ENCODE measurements at regions not wholly inside any gene's neighbourhood (a gene's known extent, or its start where the extent isn't known, plus 50 kb on each side); places are given as distances from the start of the nearest gene placed in this dataset.

DNA sequence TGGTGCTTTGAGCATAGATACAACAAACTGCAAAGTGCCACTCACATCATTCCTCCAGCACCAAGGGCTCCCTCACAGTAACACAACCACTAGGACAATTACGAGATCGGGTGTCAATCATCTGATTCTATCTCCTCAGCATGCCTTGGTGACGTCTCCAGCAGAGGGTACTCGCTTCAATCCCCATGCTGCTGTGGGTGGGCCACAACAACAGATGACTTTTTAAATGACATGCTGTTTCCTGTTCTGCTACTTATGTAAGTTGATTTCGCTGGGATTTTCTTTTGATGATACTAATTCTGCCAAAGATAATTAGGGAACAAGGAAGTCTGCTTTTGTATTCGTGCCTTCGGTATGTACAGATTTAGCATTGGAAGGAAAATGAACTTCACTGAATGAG lies 1113.0 kb downstream of the BCL11A start:
- Histone ChIP-seq H3K4me1 (ENCODE audit: control insufficient read depth, insufficient read depth, low read length) (no peaks in the 10 kb centered on the region), H3K36me3 (ENCODE audit: insufficient read depth, low read length) (no peaks in the 10 kb centered on the region), H3K27me3 (ENCODE audit: control insufficient read depth, insufficient read depth, low read length) (no peaks in the 10 kb centered on the region), H3K9me3 (replicated peaks; ENCODE audit: low read length) (peaks cover 2% of the 10 kb centered on the region), H3K4me2 (ENCODE audit: low read length) (no peak overlapping the region), H3K4me3 (ENCODE audit: low read length) (no peak overlapping the region), H3K9ac (ENCODE audit: low read depth, low read length) (no peak overlapping the region)

GRCh38 chr2:59435635-59436034 lies 1117.8 kb downstream of the BCL11A start:
- Histone ChIP-seq H3K4me1 (ENCODE audit: control insufficient read depth, insufficient read depth, low read length) (no peaks in the 10 kb centered on the region), H3K4me2 (ENCODE audit: low read length) (no peak overlapping the region), H3K27me3 (ENCODE audit: control insufficient read depth, insufficient read depth, low read length) (no peaks in the 10 kb centered on the region), H3K9ac (ENCODE audit: low read depth, low read length) (no peak overlapping the region), H3K36me3 (ENCODE audit: insufficient read depth, low read length) (no peaks in the 10 kb centered on the region), H3K4me3 (ENCODE audit: low read length) (no peak overlapping the region), H3K9me3 (replicated peaks; ENCODE audit: low read length) (no peaks in the 10 kb centered on the region)

- Histone ChIP-seq H3K36me3 (ENCODE audit: insufficient read depth, low read length) (no peaks in the 10 kb centered on the region), H3K9ac (ENCODE audit: low read depth, low read length) (no peak overlapping the region), H3K4me1 (ENCODE audit: control insufficient read depth, insufficient read depth, low read length) (no peaks in the 10 kb centered on the region), H3K27me3 (ENCODE audit: control insufficient read depth, insufficient read depth, low read length) (no peaks in the 10 kb centered on the region), H3K4me2 (ENCODE audit: low read length) (no peak overlapping the region), H3K4me3 (ENCODE audit: low read length) (no peak overlapping the region), H3K9me3 (replicated peaks; ENCODE audit: low read length) (peaks cover 3% of the 10 kb centered on the region)
Observed at GRCh38 chr2:59428940-59429339, 1124.5 kb downstream of the BCL11A start.

DNA sequence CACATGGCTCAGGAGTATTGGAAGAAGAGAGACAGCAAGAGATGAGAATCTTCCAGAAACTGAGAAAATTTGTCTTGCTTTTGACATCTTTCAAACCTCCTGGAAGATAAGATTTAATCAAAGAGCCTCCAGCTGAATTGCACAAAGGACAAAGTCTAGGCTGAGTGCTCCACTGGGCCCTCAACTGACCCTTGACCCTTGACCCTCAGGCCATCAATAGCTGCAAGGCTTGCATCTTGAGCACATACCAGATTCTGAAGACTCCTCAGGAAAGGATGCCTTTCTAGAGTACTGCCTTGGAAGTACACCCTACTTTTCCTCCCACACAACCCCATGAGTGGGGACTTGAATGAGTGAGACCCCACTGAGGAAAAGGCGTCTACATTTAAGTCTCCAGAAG lies 1125.5 kb downstream of the BCL11A start:
- Histone ChIP-seq H3K9me3 (replicated peaks; ENCODE audit: low read length) (peaks cover 3% of the 10 kb centered on the region), H3K27me3 (ENCODE audit: control insufficient read depth, insufficient read depth, low read length) (no peaks in the 10 kb centered on the region), H3K9ac (ENCODE audit: low read depth, low read length) (no peak overlapping the region), H3K36me3 (ENCODE audit: insufficient read depth, low read length) (no peaks in the 10 kb centered on the region), H3K4me2 (ENCODE audit: low read length) (no peak overlapping the region), H3K4me1 (ENCODE audit: control insufficient read depth, insufficient read depth, low read length) (no peaks in the 10 kb centered on the region), H3K4me3 (ENCODE audit: low read length) (no peak overlapping the region)

DNA sequence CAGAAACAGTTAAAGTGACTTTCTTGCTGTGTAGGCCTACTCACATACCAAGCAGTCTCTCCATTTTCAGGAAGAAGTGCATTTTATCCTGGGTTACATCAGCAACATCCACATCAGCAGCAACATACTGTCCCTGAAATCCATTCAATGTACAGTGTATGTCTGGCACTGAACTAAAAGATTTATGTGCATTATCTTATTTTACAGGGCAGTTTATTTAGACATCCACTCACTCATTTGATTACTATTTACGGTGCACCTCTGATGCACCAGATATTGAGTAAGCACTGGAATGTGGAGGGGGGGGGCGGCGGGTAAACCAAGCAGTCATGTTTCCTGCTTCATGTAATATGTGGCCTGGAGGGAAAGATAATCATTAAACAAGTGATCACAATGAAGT lies 1128.2 kb downstream of the BCL11A start:
- Histone ChIP-seq H3K4me1 (ENCODE audit: control insufficient read depth, insufficient read depth, low read length) (no peaks in the 10 kb centered on the region), H3K4me2 (ENCODE audit: low read length) (no peak overlapping the region), H3K27me3 (ENCODE audit: control insufficient read depth, insufficient read depth, low read length) (no peaks in the 10 kb centered on the region), H3K36me3 (ENCODE audit: insufficient read depth, low read length) (no peaks in the 10 kb centered on the region), H3K9ac (ENCODE audit: low read depth, low read length) (no peak overlapping the region), H3K9me3 (replicated peaks; ENCODE audit: low read length) (peaks cover 4% of the 10 kb centered on the region), H3K4me3 (ENCODE audit: low read length) (no peak overlapping the region)

- peaks cover 5% of the 10 kb centered on the region for H3K9me3 ChIP-seq (replicated peaks; ENCODE audit: low read length)
- no peak overlapping the region for H3K9ac ChIP-seq (ENCODE audit: low read depth, low read length)
- H3K27me3 ChIP-seq (ENCODE audit: control insufficient read depth, insufficient read depth, low read length): no peaks in the 10 kb centered on the region
- no peaks in the 10 kb centered on the region for H3K4me1 ChIP-seq (ENCODE audit: control insufficient read depth, insufficient read depth, low read length)
- H3K4me2 ChIP-seq (ENCODE audit: low read length): no peak overlapping the region
- H3K36me3 ChIP-seq (ENCODE audit: insufficient read depth, low read length): no peaks in the 10 kb centered on the region
- H3K4me3 ChIP-seq (ENCODE audit: low read length): no peak overlapping the region
Observed at GRCh38 chr2:59413751-59414570, 1139.5 kb downstream of the BCL11A start.

DNA sequence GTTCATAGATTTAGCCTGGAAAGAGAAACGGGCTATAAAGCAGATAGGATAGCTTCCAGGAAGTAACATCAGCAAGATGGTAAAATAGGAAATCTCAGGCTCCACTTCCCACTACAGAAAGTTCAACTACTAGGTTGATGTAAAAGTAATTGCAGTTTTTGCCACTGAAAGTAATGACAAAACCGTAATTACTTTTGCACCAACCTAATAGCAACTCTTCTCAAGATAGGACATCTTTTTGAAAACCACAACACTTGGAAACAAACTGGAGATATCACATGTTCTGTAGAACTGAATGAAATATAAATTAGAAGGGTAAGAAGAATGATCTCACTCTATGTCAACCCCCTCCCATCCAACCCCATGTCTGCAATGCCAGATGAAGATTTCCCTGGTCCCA lies 1154.3 kb downstream of the BCL11A start:
- Histone ChIP-seq H3K9ac (ENCODE audit: low read depth, low read length) (no peak overlapping the region), H3K4me2 (ENCODE audit: low read length) (no peak overlapping the region), H3K27me3 (ENCODE audit: control insufficient read depth, insufficient read depth, low read length) (no peaks in the 10 kb centered on the region), H3K9me3 (replicated peaks; ENCODE audit: low read length) (no peaks in the 10 kb centered on the region), H3K4me1 (ENCODE audit: control insufficient read depth, insufficient read depth, low read length) (no peaks in the 10 kb centered on the region), H3K36me3 (ENCODE audit: insufficient read depth, low read length) (no peaks in the 10 kb centered on the region), H3K4me3 (ENCODE audit: low read length) (no peak overlapping the region)

- no peak overlapping the region for H3K4me2 ChIP-seq (ENCODE audit: low read length)
- no peaks in the 10 kb centered on the region for H3K4me1 ChIP-seq (ENCODE audit: control insufficient read depth, insufficient read depth, low read length)
- no peak overlapping the region for H3K4me3 ChIP-seq (ENCODE audit: low read length)
- H3K9ac ChIP-seq (ENCODE audit: low read depth, low read length): no peak overlapping the region
- H3K9me3 ChIP-seq (replicated peaks; ENCODE audit: low read length): no peaks in the 10 kb centered on the region
- no peaks in the 10 kb centered on the region for H3K36me3 ChIP-seq (ENCODE audit: insufficient read depth, low read length)
- no peaks in the 10 kb centered on the region for H3K27me3 ChIP-seq (ENCODE audit: control insufficient read depth, insufficient read depth, low read length)
Observed at GRCh38 chr2:59398081-59398480, 1155.4 kb downstream of the BCL11A start.

- no peak overlapping the region for H3K4me2 ChIP-seq (ENCODE audit: low read length)
- H3K27me3 ChIP-seq (ENCODE audit: control insufficient read depth, insufficient read depth, low read length): no peaks in the 10 kb centered on the region
- no peak overlapping the region for H3K9ac ChIP-seq (ENCODE audit: low read depth, low read length)
- no peaks in the 10 kb centered on the region for H3K36me3 ChIP-seq (ENCODE audit: insufficient read depth, low read length)
- no peak overlapping the region for H3K4me3 ChIP-seq (ENCODE audit: low read length)
- no peaks in the 10 kb centered on the region for H3K9me3 ChIP-seq (replicated peaks; ENCODE audit: low read length)
- no peaks in the 10 kb centered on the region for H3K4me1 ChIP-seq (ENCODE audit: control insufficient read depth, insufficient read depth, low read length)
Observed at GRCh38 chr2:59395119-59395518, 1154.0 kb upstream of the FANCL start.

DNA sequence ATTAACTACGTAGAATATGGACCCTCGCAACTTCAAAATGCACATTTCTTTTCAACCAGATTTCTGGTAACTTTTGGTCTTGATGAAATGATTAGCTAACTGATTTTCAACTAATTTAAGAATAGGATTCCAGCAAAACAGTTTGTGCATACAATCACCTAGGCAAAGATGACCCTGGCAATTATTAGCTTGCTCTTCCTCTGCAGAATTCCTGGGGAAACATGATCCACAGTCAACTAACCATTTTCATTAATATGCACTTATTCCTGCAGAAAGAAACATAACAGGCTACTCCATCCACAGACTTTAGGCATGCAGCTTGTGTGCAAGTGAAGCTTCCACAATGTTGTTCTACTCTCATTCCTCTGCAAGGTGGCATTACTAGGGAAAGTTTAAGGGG lies 1150.8 kb upstream of the FANCL start:
- H3K4me3 ChIP-seq (ENCODE audit: low read length): no peak overlapping the region
- H3K9me3 ChIP-seq (replicated peaks; ENCODE audit: low read length): no peaks in the 10 kb centered on the region
- no peaks in the 10 kb centered on the region for H3K4me1 ChIP-seq (ENCODE audit: control insufficient read depth, insufficient read depth, low read length)
- H3K9ac ChIP-seq (ENCODE audit: low read depth, low read length): no peak overlapping the region
- no peaks in the 10 kb centered on the region for H3K36me3 ChIP-seq (ENCODE audit: insufficient read depth, low read length)
- H3K27me3 ChIP-seq (ENCODE audit: control insufficient read depth, insufficient read depth, low read length): no peaks in the 10 kb centered on the region
- H3K4me2 ChIP-seq (ENCODE audit: low read length): no peak overlapping the region

DNA sequence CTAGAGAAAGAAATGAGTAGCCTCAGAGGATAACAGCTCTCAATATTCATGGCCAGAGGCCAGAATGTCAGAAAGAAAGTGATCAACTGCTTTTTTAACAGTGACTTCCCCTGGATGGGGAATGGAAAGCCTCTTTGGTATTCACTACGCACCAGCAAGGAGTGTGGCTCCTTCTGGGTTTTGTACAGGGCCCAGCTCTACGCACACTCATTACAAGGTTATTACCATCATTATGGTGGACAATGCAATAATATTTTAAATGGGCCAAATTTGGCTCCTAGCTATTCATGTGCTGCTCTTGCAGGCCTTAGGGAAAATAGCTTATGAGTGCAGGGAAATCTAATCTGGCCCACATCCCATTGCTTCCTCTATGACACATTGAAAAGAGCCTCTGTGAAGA lies 1149.5 kb upstream of the FANCL start:
- Histone ChIP-seq H3K9ac (ENCODE audit: low read depth, low read length) (no peak overlapping the region), H3K4me3 (ENCODE audit: low read length) (no peak overlapping the region), H3K4me2 (ENCODE audit: low read length) (no peak overlapping the region), H3K9me3 (replicated peaks; ENCODE audit: low read length) (no peaks in the 10 kb centered on the region), H3K36me3 (ENCODE audit: insufficient read depth, low read length) (no peaks in the 10 kb centered on the region), H3K27me3 (ENCODE audit: control insufficient read depth, insufficient read depth, low read length) (no peaks in the 10 kb centered on the region), H3K4me1 (ENCODE audit: control insufficient read depth, insufficient read depth, low read length) (no peaks in the 10 kb centered on the region)

- Histone ChIP-seq H3K36me3 (ENCODE audit: insufficient read depth, low read length) (no peaks in the 10 kb centered on the region), H3K4me3 (ENCODE audit: low read length) (no peak overlapping the region), H3K9ac (ENCODE audit: low read depth, low read length) (no peak overlapping the region), H3K27me3 (ENCODE audit: control insufficient read depth, insufficient read depth, low read length) (no peaks in the 10 kb centered on the region), H3K9me3 (replicated peaks; ENCODE audit: low read length) (no peaks in the 10 kb centered on the region), H3K4me2 (ENCODE audit: low read length) (no peak overlapping the region), H3K4me1 (ENCODE audit: control insufficient read depth, insufficient read depth, low read length) (no peaks in the 10 kb centered on the region)
Observed at GRCh38 chr2:59389240-59389639, 1148.1 kb upstream of the FANCL start.

All from skeletal muscle satellite cell (primary cell).